ENCODE measurements at regions not wholly inside any gene's neighbourhood (a gene's known extent, or its start where the extent isn't known, plus 50 kb on each side); places are given as distances from the start of the nearest gene placed in this dataset.

DNA sequence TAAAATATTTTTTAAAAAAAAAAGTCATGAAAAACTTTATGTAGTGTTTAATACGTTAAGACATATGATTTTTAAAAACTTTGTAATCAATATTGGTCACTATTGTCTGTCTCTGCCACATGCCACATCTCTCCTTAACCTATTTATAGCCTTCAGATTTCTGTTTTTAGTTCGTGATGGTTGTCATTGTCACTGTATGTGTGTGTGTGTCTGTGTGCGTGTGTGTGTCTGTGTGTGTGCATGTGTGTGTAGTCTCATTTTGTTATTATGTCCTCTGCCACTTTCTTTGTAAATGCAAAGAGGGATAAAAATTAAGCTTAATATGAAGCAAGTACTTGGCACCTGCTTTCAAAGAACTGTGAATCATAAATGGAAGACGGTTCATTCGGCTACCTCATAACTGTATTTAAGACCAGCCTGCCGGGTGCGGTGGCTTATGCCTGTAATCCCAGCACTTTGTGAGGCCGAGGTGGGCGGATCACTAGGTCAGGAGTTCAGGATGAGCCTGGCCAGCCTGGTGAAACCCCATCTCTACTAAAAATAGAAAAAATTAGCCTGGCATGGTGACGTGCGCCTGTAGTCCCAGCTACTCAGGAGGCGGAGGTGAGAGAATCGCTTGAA lies 354.0 kb downstream of the ARL4A start:
- TF ChIP-seq BHLHE40 (IDR thresholded peaks at IDR 0.05; ENCODE audit: borderline replicate concordance) (no peak), FOXK2 (IDR thresholded peaks at IDR 0.05) (no peak), FOXA1 (IDR thresholded peaks at IDR 0.05) (no peak), FOXM1 (IDR thresholded peaks at IDR 0.05; ENCODE audit: borderline replicate concordance) (no peak), NFRKB (IDR thresholded peaks at IDR 0.05) (no peak), CTBP1 (IDR thresholded peaks at IDR 0.05; ENCODE audit: borderline replicate concordance) (no peak), SUZ12 (IDR thresholded peaks at IDR 0.05) (no peak), L3MBTL2 (conservative IDR thresholded peaks at IDR 0.05) (no peak)

All from HEK293T (cell line).